Spinal cord (tissue), 9 donors: ENCODE measurements at regions not wholly inside any gene's neighbourhood (a gene's known extent, or its start where the extent isn't known, plus 50 kb on each side); places are given as distances from the start of the nearest gene placed in this dataset.

Source experiments
- DNase-seq, 6 donors: peaks; one replicate each; pipeline versions ENCODE4 v3.0.0 to v3.0.0-alpha.2; 2013 to 2015; ENCODE audit warnings: low spot score in 6 of 6, low read depth in 4 of 6
- H3K27ac ChIP-seq: one replicate; pipeline ENCODE4 v1.5.1; 2013; ENCODE audit warnings: low read depth, low read length, control low read depth
- H3K27me3 ChIP-seq: one replicate; pipeline ENCODE4 v1.6.1; 2013; ENCODE audit warnings: low read length; ENCODE audit not compliant: control insufficient read depth, insufficient read depth
- H3K36me3 ChIP-seq: one replicate; pipeline ENCODE4 v1.6.1; 2013; ENCODE audit warnings: low read length; ENCODE audit not compliant: control insufficient read depth, insufficient read depth
- H3K4me1 ChIP-seq: one replicate; pipeline ENCODE4 v1.6.1; 2013; ENCODE audit warnings: low read length; ENCODE audit not compliant: control insufficient read depth, insufficient read depth
- H3K4me3 ChIP-seq: one replicate; pipeline ENCODE4 v1.5.1; 2013; ENCODE audit warnings: low read depth, low read length, control low read depth
- H3K9me3 ChIP-seq: one replicate; pipeline ENCODE4 v1.6.1; 2013; ENCODE audit warnings: low read length; ENCODE audit not compliant: control insufficient read depth, insufficient read depth
- WGBS: methylation state at CpG from one replicate; pipeline ENCODE4 v1.1.5; 2013; ENCODE audit warnings: missing lambda C conversion rate; ENCODE audit not compliant: insufficient coverage; 5-methylcytosine and 5-hydroxymethylcytosine counted together
- donor health status: healthy.

DNA sequence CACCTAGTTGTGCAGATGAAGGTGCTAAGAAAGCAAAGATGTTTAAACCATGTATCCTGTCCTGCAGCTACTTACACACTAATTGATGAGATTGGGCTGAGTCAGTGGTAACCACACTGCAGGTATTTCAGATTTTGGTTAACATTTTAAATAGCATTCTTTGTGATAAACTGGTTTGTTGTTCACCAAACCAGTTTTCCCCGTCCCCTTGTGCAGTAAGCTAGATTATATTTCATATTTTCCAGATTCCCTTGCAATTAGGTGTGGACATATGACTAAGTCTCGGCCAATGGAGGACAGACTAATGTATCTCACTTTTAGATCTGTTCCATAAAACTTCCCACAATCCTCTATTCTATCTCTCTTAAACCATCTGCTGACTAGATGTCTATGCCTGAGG lies 320.4 kb downstream of the RWDD3 start:
- Histone ChIP-seq H3K36me3 (no peaks in the 10 kb centered on the region), H3K27me3 (no peaks in the 10 kb centered on the region), H3K9me3 (no peaks in the 10 kb centered on the region), H3K4me3 (no peak overlapping the region), H3K27ac (no peak overlapping the region), H3K4me1 (no peaks in the 10 kb centered on the region)
- no peak for DNase-seq
- no CpG with 5 or more reads among the region's 2 CpGs for WGBS

DNA sequence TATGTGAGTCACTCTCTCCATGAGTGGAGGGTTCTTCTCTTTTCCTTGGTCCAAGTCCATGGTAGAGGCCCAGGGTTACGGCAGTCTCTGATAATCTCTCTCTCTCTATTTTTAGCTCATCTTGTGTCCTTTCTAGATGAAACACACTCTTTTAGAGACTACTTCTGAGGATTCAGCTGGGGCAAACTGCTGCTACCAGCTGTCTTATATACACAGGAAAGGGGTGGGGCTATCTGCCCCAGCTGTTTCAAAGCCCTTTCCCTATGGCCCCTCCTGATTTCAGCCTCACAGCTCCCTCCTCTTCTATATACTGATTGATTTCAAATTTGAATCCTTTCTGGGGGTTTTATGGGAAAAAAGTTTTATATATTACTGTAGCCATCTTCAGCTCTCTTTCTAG lies 324.8 kb downstream of the RWDD3 start:
- no peak overlapping the region for H3K4me3 ChIP-seq
- no peak overlapping the region for H3K27ac ChIP-seq
- no CpG with 5 or more reads among the region's 1 CpG for WGBS
- H3K27me3 ChIP-seq: no peaks in the 10 kb centered on the region
- no peaks in the 10 kb centered on the region for H3K4me1 ChIP-seq
- H3K9me3 ChIP-seq: no peaks in the 10 kb centered on the region
- DNase-seq: no peak
- H3K36me3 ChIP-seq: no peaks in the 10 kb centered on the region

DNA sequence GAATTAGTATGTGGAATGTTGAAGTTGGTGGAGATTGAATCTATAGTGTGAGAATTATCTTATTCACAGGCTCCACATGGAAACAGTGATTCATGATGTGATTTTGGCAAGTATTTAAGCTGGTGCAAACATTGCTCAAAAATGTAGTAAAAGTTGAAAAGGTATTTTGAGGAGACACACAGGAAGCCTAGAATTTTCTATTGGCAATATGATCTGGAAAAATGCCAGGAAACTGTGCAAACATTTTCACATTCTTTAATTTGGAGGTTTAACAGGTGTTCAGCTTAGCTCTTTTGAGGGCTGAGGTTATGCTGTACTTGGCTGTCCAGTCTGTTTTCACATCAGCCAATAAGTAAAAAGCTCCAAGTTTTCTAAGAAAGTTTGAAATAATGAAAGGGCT lies 327.3 kb downstream of the RWDD3 start:
- no peaks in the 10 kb centered on the region for H3K36me3 ChIP-seq
- H3K27ac ChIP-seq: no peak overlapping the region
- H3K9me3 ChIP-seq: no peaks in the 10 kb centered on the region
- no peaks in the 10 kb centered on the region for H3K4me1 ChIP-seq
- no peak overlapping the region for H3K4me3 ChIP-seq
- DNase-seq: no peak
- H3K27me3 ChIP-seq: no peaks in the 10 kb centered on the region

DNA sequence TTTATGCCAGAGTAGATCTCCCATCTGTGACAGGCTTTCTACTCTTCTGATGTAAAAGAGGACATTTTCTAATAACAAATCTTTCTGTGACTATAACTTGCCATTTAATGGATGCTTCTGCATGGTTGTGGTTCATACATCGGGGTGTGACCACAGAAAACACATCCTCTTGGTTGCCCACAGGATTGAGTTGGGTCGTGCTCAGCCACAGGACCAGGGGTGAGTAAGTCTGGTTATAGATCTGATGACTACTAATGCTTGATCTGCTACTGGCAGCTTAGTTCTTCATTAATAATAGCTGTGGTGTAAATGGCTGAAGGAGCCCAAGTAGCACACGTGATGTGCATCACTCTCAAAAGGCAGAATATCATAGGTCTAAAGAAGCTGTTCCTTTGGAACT lies 328.2 kb downstream of the RWDD3 start:
- 92% methylated on average over 3 of the region's 3 CpGs for WGBS
- no peak overlapping the region for H3K4me3 ChIP-seq
- H3K36me3 ChIP-seq: no peaks in the 10 kb centered on the region
- DNase-seq: no peak
- no peaks in the 10 kb centered on the region for H3K27me3 ChIP-seq
- H3K9me3 ChIP-seq: no peaks in the 10 kb centered on the region
- H3K4me1 ChIP-seq: no peaks in the 10 kb centered on the region
- no peak overlapping the region for H3K27ac ChIP-seq

DNA sequence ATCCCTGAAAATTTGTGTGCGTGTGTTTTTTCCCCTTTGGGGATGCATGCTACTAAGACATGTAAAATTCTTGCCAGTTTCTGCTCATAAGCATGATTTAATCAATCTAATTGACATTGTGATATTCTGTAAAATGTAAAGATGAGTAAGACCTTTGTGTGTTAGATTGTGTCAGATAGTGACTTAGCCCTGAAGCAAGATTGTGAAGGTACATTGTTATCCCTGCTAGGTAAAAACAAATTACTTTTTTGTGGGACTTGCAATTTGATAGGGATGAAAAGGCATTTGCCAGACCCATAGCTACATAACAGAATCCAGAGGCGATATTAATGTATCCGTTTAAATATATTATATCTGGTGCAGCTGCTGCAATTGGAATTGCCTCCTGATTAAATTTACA lies 338.0 kb downstream of the RWDD3 start:
- Histone ChIP-seq H3K4me3 (no peak overlapping the region), H3K27me3 (no peaks in the 10 kb centered on the region), H3K36me3 (no peaks in the 10 kb centered on the region), H3K9me3 (no peaks in the 10 kb centered on the region), H3K4me1 (no peaks in the 10 kb centered on the region), H3K27ac (no peak overlapping the region)
- WGBS: no CpG with 5 or more reads among the region's 3 CpGs
- DNase-seq: no peak

DNA sequence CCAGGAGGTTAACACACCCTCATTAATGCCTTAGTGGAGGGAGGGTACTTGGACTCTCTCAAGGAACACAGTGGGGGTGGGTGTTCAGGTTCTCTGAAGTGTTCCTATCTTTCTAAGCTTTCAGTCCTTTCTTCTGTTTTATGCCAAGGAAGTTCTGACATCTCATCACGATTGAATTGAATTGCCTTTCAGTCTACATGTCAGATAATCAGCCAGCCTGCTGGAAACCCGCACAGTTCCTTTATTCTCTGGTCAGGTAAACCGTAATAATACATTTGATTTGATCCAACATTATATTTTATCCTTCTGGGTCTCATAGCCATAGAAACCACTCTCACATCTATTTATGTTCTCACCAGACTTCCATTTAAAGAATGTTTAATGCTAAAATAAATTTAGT lies 339.0 kb downstream of the RWDD3 start:
- H3K27ac ChIP-seq: no peak overlapping the region
- no peaks in the 10 kb centered on the region for H3K27me3 ChIP-seq
- DNase-seq: no peak
- no peaks in the 10 kb centered on the region for H3K36me3 ChIP-seq
- H3K9me3 ChIP-seq: no peaks in the 10 kb centered on the region
- no peak overlapping the region for H3K4me3 ChIP-seq
- H3K4me1 ChIP-seq: no peaks in the 10 kb centered on the region
- 39% methylated on average over 2 of the region's 3 CpGs for whole genome bisulfite sequencing

DNA sequence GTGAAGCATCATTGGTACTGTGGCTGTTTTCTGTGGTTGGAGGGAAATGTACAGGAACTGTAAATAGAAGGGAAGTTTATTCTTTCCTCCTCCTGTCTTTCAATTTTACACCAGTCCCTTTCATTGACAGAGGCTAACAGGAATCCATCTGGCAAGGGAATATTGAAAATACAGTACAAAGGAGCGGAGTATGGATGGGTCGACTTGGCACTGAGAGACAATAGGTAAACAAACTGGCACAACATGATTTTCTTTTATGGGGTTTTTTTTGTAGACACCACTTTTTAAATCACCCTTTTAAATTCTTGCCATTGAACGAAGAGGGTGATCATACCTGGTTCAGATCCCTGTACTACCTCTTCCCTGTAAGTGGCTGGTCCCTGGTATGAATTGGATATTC lies 341.3 kb downstream of the RWDD3 start:
- H3K27ac ChIP-seq: no peak overlapping the region
- H3K36me3 ChIP-seq: no peaks in the 10 kb centered on the region
- no CpG with 5 or more reads among the region's 3 CpGs for WGBS
- H3K27me3 ChIP-seq: no peaks in the 10 kb centered on the region
- no peak for DNase-seq
- no peaks in the 10 kb centered on the region for H3K4me1 ChIP-seq
- no peak overlapping the region for H3K4me3 ChIP-seq
- H3K9me3 ChIP-seq: no peaks in the 10 kb centered on the region

DNA sequence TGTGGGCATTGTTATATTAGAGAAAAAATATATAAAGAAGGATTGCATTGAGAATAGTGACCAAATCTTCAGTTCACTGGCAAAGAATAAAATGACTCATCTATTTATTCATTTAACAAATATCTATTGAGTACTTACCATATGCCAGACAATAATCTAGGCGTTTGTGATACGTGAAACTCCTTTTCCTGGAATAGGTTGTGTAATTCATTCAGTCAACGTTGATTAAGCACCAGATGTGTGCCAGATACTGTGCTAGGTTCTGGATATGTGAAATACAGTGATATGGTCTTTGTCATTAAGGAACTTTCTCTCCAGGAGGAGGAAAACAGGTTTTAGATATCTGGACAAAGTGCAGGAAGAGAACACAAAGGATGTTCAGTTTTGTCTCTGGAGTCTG lies 344.5 kb downstream of the RWDD3 start:
- WGBS: no CpG with 5 or more reads among the region's 3 CpGs
- Histone ChIP-seq H3K4me3 (no peak overlapping the region), H3K4me1 (no peaks in the 10 kb centered on the region), H3K36me3 (no peaks in the 10 kb centered on the region), H3K27ac (no peak overlapping the region), H3K9me3 (no peaks in the 10 kb centered on the region), H3K27me3 (no peaks in the 10 kb centered on the region)
- no peak for DNase-seq

DNA sequence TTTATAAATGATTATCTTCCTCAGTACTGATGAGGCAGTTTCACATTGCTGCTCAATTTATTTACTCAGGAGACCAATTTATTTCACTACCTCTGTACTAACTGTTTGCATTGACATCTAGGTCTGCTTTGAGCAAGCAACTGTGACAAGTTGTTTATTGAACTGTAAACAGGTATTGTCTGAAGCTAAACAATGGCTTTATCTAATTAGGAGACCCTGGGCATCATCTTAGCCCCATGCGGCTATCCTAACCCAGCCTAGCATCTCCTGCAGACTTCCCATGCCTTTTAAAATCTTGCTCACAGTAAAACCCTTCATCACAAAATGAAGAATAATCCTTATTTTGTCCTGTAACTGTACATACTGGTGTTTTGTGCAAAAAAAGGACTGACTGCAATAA lies 348.2 kb downstream of the RWDD3 start:
- Histone ChIP-seq H3K4me3 (no peak overlapping the region), H3K9me3 (no peaks in the 10 kb centered on the region), H3K27ac (no peak overlapping the region), H3K27me3 (no peaks in the 10 kb centered on the region), H3K36me3 (no peaks in the 10 kb centered on the region), H3K4me1 (no peaks in the 10 kb centered on the region)
- no CpG with 5 or more reads among the region's 1 CpG for WGBS
- peak in 1 of 6 donors; percentile 45 for DNase-seq

DNA sequence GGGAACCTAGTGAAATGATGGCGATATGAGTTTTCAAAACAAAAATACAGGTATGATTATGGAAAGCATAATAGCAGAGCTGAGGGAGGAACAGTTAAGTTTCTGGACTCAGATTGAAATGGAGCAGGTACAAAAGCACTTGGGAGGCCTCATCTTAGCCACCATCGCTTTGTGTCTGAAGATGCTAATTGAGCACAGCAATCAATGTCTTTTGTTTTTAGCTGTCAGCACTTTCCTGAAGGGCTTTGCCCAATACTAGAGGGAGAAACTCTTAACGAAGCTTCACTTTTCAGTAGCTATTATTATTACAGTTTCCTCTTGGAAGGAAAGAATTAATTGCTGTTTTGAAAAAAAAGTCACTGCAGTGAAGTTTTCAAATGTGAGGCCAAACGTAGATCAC lies 348.7 kb downstream of the RWDD3 start:
- no peaks in the 10 kb centered on the region for H3K4me1 ChIP-seq
- H3K4me3 ChIP-seq: no peak overlapping the region
- H3K36me3 ChIP-seq: no peaks in the 10 kb centered on the region
- peak in 2 of 6 donors; percentile 21 to 40 for DNase-seq
- H3K9me3 ChIP-seq: no peaks in the 10 kb centered on the region
- H3K27ac ChIP-seq: no peak overlapping the region
- no peaks in the 10 kb centered on the region for H3K27me3 ChIP-seq
- WGBS: 13% methylated on average over 1 of the region's 4 CpGs
